GM12875 (cell line): ENCODE measurements at regions not wholly inside any gene's neighbourhood (a gene's known extent, or its start where the extent isn't known, plus 50 kb on each side); places are given as distances from the start of the nearest gene placed in this dataset.

Experiments
- H3K4me3 ChIP-seq: one replicate; pipeline ENCODE4 v1.5.1; 2011; ENCODE audit warnings: low read depth, low read length, control low read depth
- TF ChIP-seq, protein P1 (sequence below): IDR thresholded peaks from 2 replicates; pipeline ENCODE4 v1.5.1; 2011; ENCODE audit warnings: low read depth, mild to moderate bottlenecking, control low read depth, inconsistent platforms, low read length, moderate library complexity, borderline replicate concordance; ENCODE audit not compliant: insufficient read depth

DNA sequence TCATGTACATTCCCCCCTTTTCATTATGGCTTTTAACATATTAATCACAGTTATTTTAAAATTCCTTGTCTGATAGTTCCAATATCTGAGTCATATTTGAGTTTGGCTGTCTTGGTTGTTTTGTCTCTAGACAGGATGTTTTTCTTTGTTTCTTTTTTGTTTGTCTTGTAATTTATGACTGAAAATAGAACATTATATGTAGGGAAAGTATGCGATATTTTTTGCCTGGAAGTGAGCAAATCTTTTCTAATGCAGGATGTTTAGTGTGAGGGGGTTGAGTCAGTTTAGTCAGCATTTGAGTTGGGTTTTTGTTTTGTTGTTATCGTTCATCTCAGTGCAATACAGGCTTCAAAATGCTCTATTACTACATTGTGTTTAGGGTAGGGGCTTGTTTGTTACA lies 239.7 kb downstream of the SNAPC1 start:
- TF ChIP-seq, protein P1, sequence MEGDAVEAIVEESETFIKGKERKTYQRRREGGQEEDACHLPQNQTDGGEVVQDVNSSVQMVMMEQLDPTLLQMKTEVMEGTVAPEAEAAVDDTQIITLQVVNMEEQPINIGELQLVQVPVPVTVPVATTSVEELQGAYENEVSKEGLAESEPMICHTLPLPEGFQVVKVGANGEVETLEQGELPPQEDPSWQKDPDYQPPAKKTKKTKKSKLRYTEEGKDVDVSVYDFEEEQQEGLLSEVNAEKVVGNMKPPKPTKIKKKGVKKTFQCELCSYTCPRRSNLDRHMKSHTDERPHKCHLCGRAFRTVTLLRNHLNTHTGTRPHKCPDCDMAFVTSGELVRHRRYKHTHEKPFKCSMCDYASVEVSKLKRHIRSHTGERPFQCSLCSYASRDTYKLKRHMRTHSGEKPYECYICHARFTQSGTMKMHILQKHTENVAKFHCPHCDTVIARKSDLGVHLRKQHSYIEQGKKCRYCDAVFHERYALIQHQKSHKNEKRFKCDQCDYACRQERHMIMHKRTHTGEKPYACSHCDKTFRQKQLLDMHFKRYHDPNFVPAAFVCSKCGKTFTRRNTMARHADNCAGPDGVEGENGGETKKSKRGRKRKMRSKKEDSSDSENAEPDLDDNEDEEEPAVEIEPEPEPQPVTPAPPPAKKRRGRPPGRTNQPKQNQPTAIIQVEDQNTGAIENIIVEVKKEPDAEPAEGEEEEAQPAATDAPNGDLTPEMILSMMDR: no peak
- H3K4me3 ChIP-seq: no peak overlapping the region

DNA sequence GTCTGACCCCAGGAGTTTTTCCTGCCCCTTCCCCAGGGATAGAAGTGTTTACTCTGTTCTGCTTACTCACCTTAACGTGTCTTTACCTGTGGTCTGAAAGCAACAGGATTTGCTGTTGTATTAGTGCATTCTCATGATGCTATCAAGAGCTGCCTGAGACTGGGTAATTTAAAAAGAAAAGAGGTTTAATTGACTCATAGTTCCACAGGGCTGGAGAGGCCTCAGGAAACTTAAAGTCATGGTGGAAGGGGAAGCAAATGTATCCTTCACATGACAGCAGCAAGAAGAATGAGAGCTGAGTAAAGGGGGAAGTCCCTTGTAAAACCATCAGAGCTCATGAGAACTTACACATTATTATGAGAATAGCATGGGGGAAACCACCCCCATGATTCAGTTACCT lies 240.4 kb downstream of the SNAPC1 start:
- H3K4me3 ChIP-seq: no peak overlapping the region
- TF ChIP-seq, protein P1: no peak

DNA sequence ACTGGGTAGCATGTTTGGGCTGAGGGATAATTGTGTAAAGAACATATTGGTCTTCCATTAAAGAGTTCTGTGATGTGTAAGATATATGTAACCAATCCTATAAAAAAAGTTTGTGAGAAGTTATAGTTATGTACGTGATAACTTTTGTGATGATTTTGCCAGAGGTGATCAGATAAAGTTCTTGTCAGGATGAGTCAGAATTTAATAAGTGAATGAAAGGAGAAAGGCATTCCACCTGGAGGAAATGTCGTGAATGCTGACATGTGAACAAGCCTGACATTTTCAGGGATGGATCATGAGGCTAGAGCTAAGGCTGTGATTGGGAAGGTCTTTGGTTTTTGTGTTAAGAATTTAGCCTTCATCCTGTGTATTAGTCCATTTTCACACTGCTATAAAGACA lies 241.5 kb downstream of the SNAPC1 start:
- H3K4me3 ChIP-seq: no peak overlapping the region
- TF ChIP-seq, protein P1: no peak

DNA sequence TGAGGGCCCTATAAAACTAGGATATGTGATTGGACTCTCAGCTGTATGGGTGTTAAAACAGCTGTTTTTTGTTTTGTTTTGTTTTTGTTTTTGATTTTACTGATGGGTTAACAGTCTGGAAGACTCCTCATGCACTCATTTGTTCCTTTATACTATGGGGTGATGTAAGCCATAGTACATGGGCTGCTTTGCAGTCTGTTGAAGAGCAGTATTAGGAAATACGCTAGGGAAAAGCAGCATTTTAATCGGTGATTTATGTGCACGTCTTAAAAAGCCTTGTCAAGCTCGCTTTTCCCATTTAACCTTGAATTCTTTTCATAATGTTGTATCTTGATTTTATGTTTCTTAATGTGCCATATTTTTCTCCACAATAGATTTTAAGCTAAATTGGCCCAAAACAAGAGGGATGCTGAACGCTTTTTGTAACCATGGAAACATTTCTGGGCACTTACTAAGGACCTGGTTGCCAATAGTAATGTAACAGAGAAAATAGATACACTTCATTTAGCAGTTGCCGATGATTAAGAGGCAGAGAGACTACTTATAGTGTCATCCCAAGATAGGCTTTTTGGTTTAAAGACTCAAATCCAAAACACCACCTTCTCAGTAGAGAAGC lies 244.0 kb downstream of the SNAPC1 start:
- TF ChIP-seq, protein P1: no peak
- H3K4me3 ChIP-seq: no peak overlapping the region

DNA sequence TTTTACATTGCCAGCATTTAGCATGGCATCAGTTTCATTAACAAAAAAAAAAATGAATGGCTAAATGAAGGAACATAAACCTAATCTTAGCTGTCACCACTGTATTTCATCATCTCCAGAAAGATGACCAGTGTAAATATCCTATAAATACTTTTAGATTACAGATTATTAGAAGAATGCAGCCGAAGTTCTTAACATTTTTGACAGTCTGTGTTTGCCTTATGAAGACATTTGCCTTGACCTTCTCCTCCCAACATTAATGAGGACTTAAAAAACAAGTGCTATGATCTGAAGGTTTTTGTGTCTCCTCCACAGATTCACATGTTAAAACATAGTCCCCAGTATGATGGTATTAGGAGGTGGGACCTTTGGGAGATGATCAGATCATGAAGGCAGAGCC lies 253.0 kb downstream of the SNAPC1 start:
- no peak overlapping the region for H3K4me3 ChIP-seq
- TF ChIP-seq, protein P1: no peak

DNA sequence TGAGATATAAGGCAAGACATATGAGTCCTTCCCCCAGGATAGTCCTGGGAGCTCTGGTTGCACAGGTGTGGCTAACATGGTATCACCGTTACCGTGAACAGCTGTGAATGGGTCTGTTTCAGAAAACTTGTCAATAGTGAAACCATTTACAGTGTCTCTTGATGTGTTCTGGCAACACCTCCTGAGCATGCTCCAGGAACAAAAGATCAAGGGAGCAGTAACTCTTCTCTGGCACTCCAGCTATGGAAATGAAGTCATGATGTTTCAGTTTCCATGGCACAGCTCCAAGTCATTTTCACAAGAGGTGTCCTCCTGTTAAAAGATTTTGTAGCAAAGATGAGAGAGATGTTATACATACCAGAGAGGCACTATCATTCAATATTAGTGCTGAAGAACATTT lies 253.7 kb downstream of the SNAPC1 start:
- TF ChIP-seq, protein P1: no peak
- no peak overlapping the region for H3K4me3 ChIP-seq

DNA sequence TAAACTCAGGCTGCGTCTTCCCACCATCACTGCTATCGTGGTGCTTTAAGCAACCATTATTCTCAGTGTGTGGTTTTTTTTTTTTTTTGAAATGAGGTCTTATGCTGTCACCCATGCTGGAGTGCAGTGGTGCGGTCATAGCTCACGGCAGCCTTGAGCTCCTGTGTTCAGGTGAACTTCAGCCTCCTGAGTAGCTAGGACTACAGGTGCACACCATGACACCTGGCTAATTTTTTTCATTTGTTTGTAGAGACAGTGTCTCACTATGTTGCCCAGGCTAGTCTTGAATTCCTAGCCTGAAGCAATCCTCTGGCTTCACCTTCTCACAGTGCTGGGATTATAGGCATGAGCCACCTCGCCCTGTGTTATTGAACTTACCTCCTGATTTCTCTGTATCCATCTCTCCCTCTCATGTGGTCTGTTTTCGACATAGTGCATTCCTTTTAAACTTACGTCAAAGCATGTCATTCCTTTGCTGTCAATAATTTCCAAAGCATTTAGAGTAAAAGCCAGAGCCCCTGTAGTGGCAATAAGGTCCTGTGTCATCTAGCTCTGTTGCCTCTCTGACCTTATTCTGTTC lies 255.5 kb downstream of the SNAPC1 start:
- no peak overlapping the region for H3K4me3 ChIP-seq
- TF ChIP-seq, protein P1: no peak
